AG04449 (cell line): ENCODE measurements at regions not wholly inside any gene's neighbourhood (a gene's known extent, or its start where the extent isn't known, plus 50 kb on each side); places are given as distances from the start of the nearest gene placed in this dataset.

Experiments used
- CTCF ChIA-PET: fragments of 350-600 bp; formaldehyde crosslinking; extraction: SDS; loops from one replicate; lab custom pipeline; 2021; ENCODE audit warnings: antibody characterized with exemption; lab: Yijun Ruan, JAX
- POLR2A ChIA-PET: fragments of 400-600, 350-600 bp; formaldehyde crosslinking; extraction: SDS; loops from one replicate; lab custom pipeline; 2020; ENCODE audit warnings: antibody characterized with exemption, inconsistent platforms; lab: Yijun Ruan, JAX
- DNase-seq: peaks from one replicate; pipeline ENCODE4 v3.0.0-alpha.2; 2010; ENCODE audit warnings: low read depth, low spot score
- H3K4me3 ChIP-seq: 2 replicates; pipeline ENCODE4 v1.5.1; 2011; ENCODE audit warnings: low read depth, mild to moderate bottlenecking, control low read depth, low read length
- TF ChIP-seq, protein P1 (sequence below): IDR thresholded peaks from one replicate; pipeline ENCODE4 v1.5.1; 2011; ENCODE audit warnings: mild to moderate bottlenecking, moderate library complexity, low read length, control low read depth, inconsistent platforms; ENCODE audit not compliant: insufficient read depth; ENCODE audit errors: missing control alignments

DNA sequence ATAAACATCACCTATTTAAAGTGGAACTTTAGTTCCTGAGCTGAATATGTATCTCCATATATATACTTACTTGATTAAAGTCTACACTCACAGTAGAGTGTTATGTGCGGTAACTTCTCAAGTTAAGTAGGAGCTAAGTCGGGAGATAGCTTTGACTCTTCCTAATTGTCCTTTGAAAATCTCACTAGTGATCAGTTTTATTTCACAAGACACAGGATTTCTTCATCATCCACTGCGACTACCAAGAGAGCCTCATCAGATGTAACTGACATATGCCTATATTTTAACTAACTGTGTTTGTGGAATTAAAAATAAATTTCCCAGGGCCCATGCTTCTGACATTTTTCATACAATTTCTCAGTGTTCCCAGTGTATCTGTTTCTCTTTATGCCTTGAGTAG is 1664.0 kb downstream of the EFNB2 start:
- TF ChIP-seq, protein P1, sequence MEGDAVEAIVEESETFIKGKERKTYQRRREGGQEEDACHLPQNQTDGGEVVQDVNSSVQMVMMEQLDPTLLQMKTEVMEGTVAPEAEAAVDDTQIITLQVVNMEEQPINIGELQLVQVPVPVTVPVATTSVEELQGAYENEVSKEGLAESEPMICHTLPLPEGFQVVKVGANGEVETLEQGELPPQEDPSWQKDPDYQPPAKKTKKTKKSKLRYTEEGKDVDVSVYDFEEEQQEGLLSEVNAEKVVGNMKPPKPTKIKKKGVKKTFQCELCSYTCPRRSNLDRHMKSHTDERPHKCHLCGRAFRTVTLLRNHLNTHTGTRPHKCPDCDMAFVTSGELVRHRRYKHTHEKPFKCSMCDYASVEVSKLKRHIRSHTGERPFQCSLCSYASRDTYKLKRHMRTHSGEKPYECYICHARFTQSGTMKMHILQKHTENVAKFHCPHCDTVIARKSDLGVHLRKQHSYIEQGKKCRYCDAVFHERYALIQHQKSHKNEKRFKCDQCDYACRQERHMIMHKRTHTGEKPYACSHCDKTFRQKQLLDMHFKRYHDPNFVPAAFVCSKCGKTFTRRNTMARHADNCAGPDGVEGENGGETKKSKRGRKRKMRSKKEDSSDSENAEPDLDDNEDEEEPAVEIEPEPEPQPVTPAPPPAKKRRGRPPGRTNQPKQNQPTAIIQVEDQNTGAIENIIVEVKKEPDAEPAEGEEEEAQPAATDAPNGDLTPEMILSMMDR: no peak
- ChIA-PET CTCF (no interaction called here), POLR2A (no interaction called here)
- H3K4me3 ChIP-seq: no peak overlapping the region
- DNase-seq: no peak

- TF ChIP-seq, protein P1: no peak
- CTCF ChIA-PET: no interaction called here
- H3K4me3 ChIP-seq: no peak overlapping the region
- POLR2A ChIA-PET: no interaction called here
- DNase-seq: no peak
Measured at GRCh38 chr13:104869501-104869900, 1666.0 kb downstream of the EFNB2 start.

DNA sequence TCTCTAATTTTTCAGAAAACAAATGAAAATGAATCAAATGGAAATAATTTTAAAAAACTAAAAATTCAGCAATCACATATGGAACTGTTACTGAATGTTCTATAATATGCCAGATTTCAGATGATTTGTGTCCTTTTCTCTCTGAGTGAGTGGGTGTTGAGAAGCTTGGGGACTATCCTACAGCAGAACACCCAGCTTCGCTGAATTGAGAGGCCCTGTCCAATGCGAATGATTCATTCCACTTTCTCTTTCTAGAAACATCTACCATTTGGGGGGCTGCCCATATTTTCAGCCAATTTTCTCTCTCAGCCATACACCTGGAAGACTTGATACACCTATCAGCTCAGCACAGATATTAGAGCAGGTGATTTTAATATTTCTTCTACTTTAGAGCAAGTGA is 1666.7 kb downstream of the EFNB2 start:
- ChIA-PET POLR2A (no interaction called here), CTCF (no interaction called here)
- DNase-seq: no peak
- H3K4me3 ChIP-seq: no peak overlapping the region
- TF ChIP-seq, protein P1: no peak

GRCh38 chr13:104855581-104855980 is 1679.9 kb downstream of the EFNB2 start:
- TF ChIP-seq, protein P1: no peak
- ChIA-PET POLR2A (no interaction called here), CTCF (no interaction called here)
- no peak overlapping the region for H3K4me3 ChIP-seq
- DNase-seq: no peak

- ChIA-PET CTCF (no interaction called here), POLR2A (no interaction called here)
- DNase-seq: no peak
- TF ChIP-seq, protein P1: no peak
- H3K4me3 ChIP-seq: no peak overlapping the region
Measured at GRCh38 chr13:104854698-104855097, 1680.8 kb downstream of the EFNB2 start.

- POLR2A ChIA-PET: no interaction called here
- H3K4me3 ChIP-seq: no peak overlapping the region
- DNase-seq: no peak
- CTCF ChIA-PET: no interaction called here
- TF ChIP-seq, protein P1: no peak
Measured at GRCh38 chr13:104854007-104854406, 1681.5 kb downstream of the EFNB2 start.
